HCT116 (cell line): ENCODE measurements at regions not wholly inside any gene's neighbourhood (a gene's known extent, or its start where the extent isn't known, plus 50 kb on each side); places are given as distances from the start of the nearest gene placed in this dataset.

Experiments used
- CTCF ChIP-seq, 3 experiments: fragments of 200-600 bp in 1 of 3; sonication (generic) in 1 of 3; IDR thresholded peaks in 2 of 3; conservative IDR thresholded peaks in 1 of 3; 2 replicates each; pipeline ENCODE4 v1.5.1; 2012 to 2017; ENCODE audit warnings: low read depth in 2 of 3, low read length in 2 of 3, antibody characterized with exemption in 1 of 3, borderline replicate concordance in 1 of 3, control low read depth in 1 of 3, mild to moderate bottlenecking in 1 of 3, mixed read lengths in 1 of 3, mixed run types in 1 of 3, moderate library complexity in 1 of 3; ENCODE audit not compliant: insufficient read depth in 1 of 3
- POLR2AphosphoS5 ChIP-seq: IDR thresholded peaks from 2 replicates; pipeline ENCODE4 v1.6.1; 2011; ENCODE audit warnings: mild to moderate bottlenecking, low read depth, low read length, moderate library complexity

DNA sequence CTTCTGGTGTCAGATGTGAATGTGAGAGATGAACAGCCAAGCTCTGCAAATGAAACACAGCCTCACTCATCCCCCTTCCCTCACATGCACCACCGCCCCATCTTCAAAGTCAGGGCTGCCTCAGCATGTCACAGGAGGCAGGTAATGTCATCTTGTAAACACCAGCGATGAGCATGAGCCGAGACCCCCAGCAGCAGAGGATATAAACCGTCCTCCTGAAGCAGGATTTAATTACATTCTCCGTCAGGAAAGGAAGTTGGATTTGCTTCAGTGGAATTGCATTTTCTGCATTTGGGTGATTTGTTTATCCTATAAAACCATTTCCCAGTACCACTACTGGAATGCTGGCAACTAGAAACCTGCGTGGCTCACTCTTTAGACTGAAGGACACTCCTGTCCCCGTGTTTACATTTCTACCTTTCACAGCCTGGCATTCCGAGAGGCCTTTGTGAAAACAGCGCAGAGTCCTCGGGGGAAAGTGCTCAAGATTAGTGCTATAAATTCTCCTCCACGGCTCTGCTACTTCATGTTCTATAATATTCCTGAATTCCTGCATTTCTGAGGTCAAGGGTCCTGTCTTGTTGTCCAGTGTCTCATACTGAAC is 619.2 kb downstream of the IRS1 start:
- TF ChIP-seq POLR2AphosphoS5 (no peak), CTCF (IDR thresholded peaks at IDR 0.05 in 2 of 3, conservative IDR thresholded peaks at IDR 0.05 in 1 of 3; ENCODE audit: borderline replicate concordance in 1 of 3, insufficient read depth in 1 of 3, low read depth in 2 of 3, low read length in 2 of 3) (no peak)
